D721Med (cell line): ENCODE measurements at regions not wholly inside any gene's neighbourhood (a gene's known extent, or its start where the extent isn't known, plus 50 kb on each side); places are given as distances from the start of the nearest gene placed in this dataset.

Experiments used
- DNase-seq: peaks from one replicate; pipeline ENCODE4 v3.0.0; 2011; ENCODE audit warnings: low spot score; ENCODE audit not compliant: insufficient read length
- FAIRE-seq: peaks from 2 replicates; lab custom pipeline; 2011; peaks lifted over from hg19 to GRCh38; lab: Jason Lieb, UNC
- CTCF ChIP-seq: IDR thresholded peaks from 2 replicates; pipeline ENCODE4 v1.5.1; 2012; ENCODE audit warnings: mild to moderate bottlenecking, control low read depth; ENCODE audit not compliant: insufficient read depth; ENCODE audit errors: missing control alignments

- DNase-seq: no peak
- TF ChIP-seq CTCF: no peak
- no peak for FAIRE-seq
Observed at GRCh38 chr6:91713911-91714310, 1127.0 kb upstream of the MAP3K7 start.

- no peak for DNase-seq
- no peak for TF ChIP-seq CTCF
- FAIRE-seq: no peak
Observed at GRCh38 chr6:91711518-91711917, 1124.6 kb upstream of the MAP3K7 start.

- no peak for FAIRE-seq
Observed at GRCh38 chr6:91710342-91710741, 1123.5 kb upstream of the MAP3K7 start.

GRCh38 chr6:91708534-91708933 is 1121.7 kb upstream of the MAP3K7 start:
- FAIRE-seq: no peak
- TF ChIP-seq CTCF: no peak
- DNase-seq: no peak

More at GRCh38 chr6:91710342-91710741, 1123.5 kb upstream of the MAP3K7 start:
- no peak for TF ChIP-seq CTCF
- DNase-seq: no peak

- TF ChIP-seq CTCF: no peak
- DNase-seq (no peak), FAIRE-seq (no peak)
Observed at GRCh38 chr6:91705646-91706045, 1118.8 kb upstream of the MAP3K7 start.

GRCh38 chr6:91704531-91704930 is 1117.7 kb upstream of the MAP3K7 start:
- FAIRE-seq: no peak
- DNase-seq: no peak
- no peak for TF ChIP-seq CTCF

GRCh38 chr6:91697010-91697695 is 1110.3 kb upstream of the MAP3K7 start:
- TF ChIP-seq CTCF: no peak
- FAIRE-seq: no peak
- no peak for DNase-seq
